ENCODE measurements at regions not wholly inside any gene's neighbourhood (a gene's known extent, or its start where the extent isn't known, plus 50 kb on each side); places are given as distances from the start of the nearest gene placed in this dataset.

GRCh38 chr2:186919296-186919695 is 70.3 kb upstream of the ZSWIM2 start:
- DNase-seq, result no peak

- DNase-seq, result no peak
These were observed 69.5 kb upstream of the ZSWIM2 start for GRCh38 chr2:186918495-186918894.

GRCh38 chr2:186917866-186918265 is 68.9 kb upstream of the ZSWIM2 start:
- DNase-seq, result no peak

- DNase-seq, result no peak
These were observed 64.9 kb upstream of the ZSWIM2 start for GRCh38 chr2:186913870-186914269.

GRCh38 chr2:186912979-186913378 is 64.0 kb upstream of the ZSWIM2 start:
- no peak for DNase-seq

GRCh38 chr2:186911551-186912085 is 62.6 kb upstream of the ZSWIM2 start:
- DNase-seq, result no peak

- DNase-seq, result no peak
These were observed 62.0 kb upstream of the ZSWIM2 start for GRCh38 chr2:186910996-186911395.

GRCh38 chr2:186909095-186909494 is 60.1 kb upstream of the ZSWIM2 start:
- DNase-seq, result no peak

- no peak for DNase-seq
These were observed 58.9 kb upstream of the ZSWIM2 start for GRCh38 chr2:186907897-186908296.

- DNase-seq, result no peak
These were observed 54.2 kb upstream of the ZSWIM2 start for GRCh38 chr2:186903216-186903615.
